ENCODE measurements at regions not wholly inside any gene's neighbourhood (a gene's known extent, or its start where the extent isn't known, plus 50 kb on each side); places are given as distances from the start of the nearest gene placed in this dataset.

GRCh38 chr21:35838350-35838749 lies 222.0 kb downstream of the SETD4 start:
- Histone ChIP-seq H3K27me3 (ENCODE audit: insufficient read depth, low read length, poor library complexity, severe bottlenecking) (no peaks in the 10 kb centered on the region), H4K20me1 (ENCODE audit: insufficient read depth, low read length, poor library complexity, severe bottlenecking) (no peaks in the 10 kb centered on the region), H3K9ac (ENCODE audit: low read depth, low read length, poor library complexity, severe bottlenecking) (no peak overlapping the region), H3K4me3 (ENCODE audit: low read length, poor library complexity, severe bottlenecking) (no peak overlapping the region), H2AFZ (ENCODE audit: low read length) (no peak overlapping the region), H3K9me2 (replicated peaks; ENCODE audit: low read depth, low read length) (no peaks in the 10 kb centered on the region), H3K4me1 (ENCODE audit: insufficient read depth, low read length, poor library complexity, severe bottlenecking) (no peaks in the 10 kb centered on the region), H3K4me2 (ENCODE audit: low read depth, low read length, poor library complexity, severe bottlenecking) (no peak overlapping the region), H3F3A (ENCODE audit: low read depth) (no peaks in the 10 kb centered on the region), H3K79me2 (ENCODE audit: insufficient read depth, low read length) (no peaks in the 10 kb centered on the region), H3K36me3 (ENCODE audit: insufficient read depth, low read length) (no peaks in the 10 kb centered on the region), H3K9me3 (ENCODE audit: insufficient read depth, low read depth, low read length) (no peaks in the 10 kb centered on the region)
- TF ChIP-seq CTCF (conservative IDR thresholded peaks at IDR 0.05; ENCODE audit: low read length): no peak
- no peak for TF ChIP-seq EZH2phosphoT487 (IDR thresholded peaks at IDR 0.05; ENCODE audit: borderline replicate concordance)

GRCh38 chr21:35833991-35834390 lies 226.3 kb downstream of the SETD4 start:
- Histone ChIP-seq H3K4me3 (ENCODE audit: low read length, poor library complexity, severe bottlenecking) (no peak overlapping the region), H3K27me3 (ENCODE audit: insufficient read depth, low read length, poor library complexity, severe bottlenecking) (no peaks in the 10 kb centered on the region), H3K4me1 (ENCODE audit: insufficient read depth, low read length, poor library complexity, severe bottlenecking) (no peaks in the 10 kb centered on the region), H3F3A (ENCODE audit: low read depth) (no peaks in the 10 kb centered on the region), H3K9me2 (replicated peaks; ENCODE audit: low read depth, low read length) (no peaks in the 10 kb centered on the region), H3K9me3 (ENCODE audit: insufficient read depth, low read depth, low read length) (no peaks in the 10 kb centered on the region), H4K20me1 (ENCODE audit: insufficient read depth, low read length, poor library complexity, severe bottlenecking) (no peaks in the 10 kb centered on the region), H3K4me2 (ENCODE audit: low read depth, low read length, poor library complexity, severe bottlenecking) (no peak overlapping the region), H3K79me2 (ENCODE audit: insufficient read depth, low read length) (no peaks in the 10 kb centered on the region), H3K36me3 (ENCODE audit: insufficient read depth, low read length) (no peaks in the 10 kb centered on the region), H2AFZ (ENCODE audit: low read length) (no peak overlapping the region), H3K9ac (ENCODE audit: low read depth, low read length, poor library complexity, severe bottlenecking) (no peak overlapping the region)
- TF ChIP-seq CTCF (conservative IDR thresholded peaks at IDR 0.05; ENCODE audit: low read length) (no peak), EZH2phosphoT487 (IDR thresholded peaks at IDR 0.05; ENCODE audit: borderline replicate concordance) (no peak)

- Histone ChIP-seq H3K4me3 (ENCODE audit: low read length, poor library complexity, severe bottlenecking) (no peak overlapping the region), H2AFZ (ENCODE audit: low read length) (no peak overlapping the region), H3K4me1 (ENCODE audit: insufficient read depth, low read length, poor library complexity, severe bottlenecking) (no peaks in the 10 kb centered on the region), H3F3A (ENCODE audit: low read depth) (no peaks in the 10 kb centered on the region), H4K20me1 (ENCODE audit: insufficient read depth, low read length, poor library complexity, severe bottlenecking) (no peaks in the 10 kb centered on the region), H3K9me3 (ENCODE audit: insufficient read depth, low read depth, low read length) (no peaks in the 10 kb centered on the region), H3K4me2 (ENCODE audit: low read depth, low read length, poor library complexity, severe bottlenecking) (no peak overlapping the region), H3K9ac (ENCODE audit: low read depth, low read length, poor library complexity, severe bottlenecking) (no peak overlapping the region), H3K9me2 (replicated peaks; ENCODE audit: low read depth, low read length) (no peaks in the 10 kb centered on the region), H3K36me3 (ENCODE audit: insufficient read depth, low read length) (no peaks in the 10 kb centered on the region), H3K79me2 (ENCODE audit: insufficient read depth, low read length) (no peaks in the 10 kb centered on the region), H3K27me3 (ENCODE audit: insufficient read depth, low read length, poor library complexity, severe bottlenecking) (no peaks in the 10 kb centered on the region)
- TF ChIP-seq CTCF (conservative IDR thresholded peaks at IDR 0.05; ENCODE audit: low read length): no peak
- TF ChIP-seq EZH2phosphoT487 (IDR thresholded peaks at IDR 0.05; ENCODE audit: borderline replicate concordance): no peak
Measured at GRCh38 chr21:35833388-35833787, 226.9 kb downstream of the SETD4 start.
